ENCODE measurements at regions not wholly inside any gene's neighbourhood (a gene's known extent, or its start where the extent isn't known, plus 50 kb on each side); places are given as distances from the start of the nearest gene placed in this dataset.

- TF ChIP-seq ZNF529 (tag by site-specific recombination; IDR thresholded peaks at IDR 0.05; ENCODE audit: insufficient replicate concordance), result no peak
- no peak for TF ChIP-seq CTCF (tag by site-specific recombination; IDR thresholded peaks at IDR 0.05)
- TF ChIP-seq, protein P1, sequence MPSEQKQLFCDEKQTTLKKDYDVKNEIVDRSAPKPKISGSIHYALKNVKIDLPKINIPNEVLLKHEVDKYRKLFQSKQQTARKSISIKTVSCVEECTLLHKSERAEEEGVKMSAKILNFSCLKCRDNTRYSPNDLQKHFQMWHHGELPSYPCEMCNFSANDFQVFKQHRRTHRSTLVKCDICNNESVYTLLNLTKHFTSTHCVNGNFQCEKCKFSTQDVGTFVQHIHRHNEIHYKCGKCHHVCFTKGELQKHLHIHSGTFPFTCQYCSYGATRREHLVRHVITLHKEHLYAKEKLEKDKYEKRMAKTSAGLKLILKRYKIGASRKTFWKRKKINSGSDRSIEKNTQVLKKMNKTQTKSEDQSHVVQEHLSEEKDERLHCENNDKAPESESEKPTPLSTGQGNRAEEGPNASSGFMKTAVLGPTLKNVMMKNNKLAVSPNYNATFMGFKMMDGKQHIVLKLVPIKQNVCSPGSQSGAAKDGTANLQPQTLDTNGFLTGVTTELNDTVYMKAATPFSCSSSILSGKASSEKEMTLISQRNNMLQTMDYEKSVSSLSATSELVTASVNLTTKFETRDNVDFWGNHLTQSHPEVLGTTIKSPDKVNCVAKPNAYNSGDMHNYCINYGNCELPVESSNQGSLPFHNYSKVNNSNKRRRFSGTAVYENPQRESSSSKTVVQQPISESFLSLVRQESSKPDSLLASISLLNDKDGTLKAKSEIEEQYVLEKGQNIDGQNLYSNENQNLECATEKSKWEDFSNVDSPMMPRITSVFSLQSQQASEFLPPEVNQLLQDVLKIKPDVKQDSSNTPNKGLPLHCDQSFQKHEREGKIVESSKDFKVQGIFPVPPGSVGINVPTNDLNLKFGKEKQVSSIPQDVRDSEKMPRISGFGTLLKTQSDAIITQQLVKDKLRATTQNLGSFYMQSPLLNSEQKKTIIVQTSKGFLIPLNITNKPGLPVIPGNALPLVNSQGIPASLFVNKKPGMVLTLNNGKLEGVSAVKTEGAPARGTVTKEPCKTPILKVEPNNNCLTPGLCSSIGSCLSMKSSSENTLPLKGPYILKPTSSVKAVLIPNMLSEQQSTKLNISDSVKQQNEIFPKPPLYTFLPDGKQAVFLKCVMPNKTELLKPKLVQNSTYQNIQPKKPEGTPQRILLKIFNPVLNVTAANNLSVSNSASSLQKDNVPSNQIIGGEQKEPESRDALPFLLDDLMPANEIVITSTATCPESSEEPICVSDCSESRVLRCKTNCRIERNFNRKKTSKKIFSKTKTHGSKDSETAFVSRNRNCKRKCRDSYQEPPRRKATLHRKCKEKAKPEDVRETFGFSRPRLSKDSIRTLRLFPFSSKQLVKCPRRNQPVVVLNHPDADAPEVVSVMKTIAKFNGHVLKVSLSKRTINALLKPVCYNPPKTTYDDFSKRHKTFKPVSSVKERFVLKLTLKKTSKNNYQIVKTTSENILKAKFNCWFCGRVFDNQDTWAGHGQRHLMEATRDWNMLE (tag by site-specific recombination; conservative IDR thresholded peaks at IDR 0.05; ENCODE audit: low read depth), result no peak
- TF ChIP-seq GFI1B (tag by site-specific recombination; IDR thresholded peaks at IDR 0.05), result no peak
- TF ChIP-seq, protein P2, sequence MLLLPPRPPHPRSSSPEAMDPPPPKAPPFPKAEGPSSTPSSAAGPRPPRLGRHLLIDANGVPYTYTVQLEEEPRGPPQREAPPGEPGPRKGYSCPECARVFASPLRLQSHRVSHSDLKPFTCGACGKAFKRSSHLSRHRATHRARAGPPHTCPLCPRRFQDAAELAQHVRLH (tag by site-specific recombination; IDR thresholded peaks at IDR 0.05), result no peak
- TF ChIP-seq ZNF366 (tag by site-specific recombination; conservative IDR thresholded peaks at IDR 0.05), result no peak
- no peak for TF ChIP-seq ZNF184 (tag by site-specific recombination; IDR thresholded peaks at IDR 0.05)
- TF ChIP-seq ZNF335 (tag by site-specific recombination; conservative IDR thresholded peaks at IDR 0.05), result no peak
- TF ChIP-seq ZNF555 (tag by site-specific recombination; conservative IDR thresholded peaks at IDR 0.05), result no peak
- no peak for TF ChIP-seq ZNF350 (tag by site-specific recombination; IDR thresholded peaks at IDR 0.05)
- TF ChIP-seq ZNF596 (tag by site-specific recombination; IDR thresholded peaks at IDR 0.05), result no peak
- no peak for TF ChIP-seq ZBTB1 (tag by site-specific recombination; IDR thresholded peaks at IDR 0.05)
These were observed 494.1 kb upstream of the ERCC4 start for GRCh38 chr16:13425836-13426235.
